ENCODE measurements at regions not wholly inside any gene's neighbourhood (a gene's known extent, or its start where the extent isn't known, plus 50 kb on each side); places are given as distances from the start of the nearest gene placed in this dataset.

- WGBS, 2 experiments (ENCODE audit: extremely low coverage in 1 of 2, insufficient coverage in 1 of 2, insufficient read length in 1 of 2, insufficient replicate concordance in 2 of 2, low coverage in 1 of 2, low lambda C conversion rate in 2 of 2, missing lambda C conversion rate in 1 of 2) = 37% methylated on average over 1 of the region's 1 CpG; no CpG with 5 or more reads in 1 of the 2 experiments
- CTCF ChIA-PET (ENCODE audit: partially characterized antibody) = no interaction called here
- POLR2A ChIA-PET (ENCODE audit: partially characterized antibody) = no interaction called here
Observed at GRCh38 chr6:91480402-91480801, 893.5 kb upstream of the MAP3K7 start.

More at GRCh38 chr6:91480402-91480801, 893.5 kb upstream of the MAP3K7 start:
- Histone ChIP-seq H3K18ac (ENCODE audit: extremely low read depth, low read length) (no peak overlapping the region), H3K36me3 (ENCODE audit: control insufficient read depth in 2 of 4, insufficient read depth in 4 of 4, low read length in 3 of 4) (no peaks in the 10 kb centered on the region), H3K27ac (ENCODE audit: low read depth, low read length) (no peak overlapping the region), H3K23ac (ENCODE audit: insufficient read length) (no peak overlapping the region), H3K23me2 (ENCODE audit: low read depth, low read length) (no peaks in the 10 kb centered on the region), H2BK15ac (ENCODE audit: low read length) (no peak overlapping the region), H3K14ac (ENCODE audit: insufficient read length) (no peak overlapping the region), H2BK5ac (ENCODE audit: low read depth, low read length) (no peak overlapping the region), H3K9ac (replicated peaks in 1 of 4; ENCODE audit: extremely low read depth in 1 of 4, low read depth in 3 of 4, low read length in 3 of 4) (no peak overlapping the region), H2BK120ac (replicated peaks; ENCODE audit: low read depth, low read length) (no peak overlapping the region), H3K4me1 (replicated peaks in 1 of 4; ENCODE audit: control insufficient read depth in 3 of 4, insufficient read depth in 4 of 4, low read length in 3 of 4) (no peaks in the 10 kb centered on the region), H3K56ac (replicated peaks; ENCODE audit: insufficient read length, low read depth, low read length) (no peak overlapping the region), H3K4ac (replicated peaks; ENCODE audit: insufficient read length, low read depth, low read length) (no peak overlapping the region), H2AK5ac (ENCODE audit: low read depth, low read length) (no peak overlapping the region), H3K79me2 (ENCODE audit: control insufficient read depth in 1 of 2, insufficient read depth in 2 of 2, low read length in 2 of 2) (no peaks in the 10 kb centered on the region), H2AFZ (ENCODE audit: low read length) (no peak overlapping the region), H3K4me2 (ENCODE audit: insufficient read depth in 1 of 2, low read depth in 2 of 2, low read length in 2 of 2) (no peak overlapping the region), H2BK12ac (ENCODE audit: low read depth, low read length) (no peak overlapping the region), H4K8ac (ENCODE audit: extremely low read depth, insufficient read depth, low read length) (no peak overlapping the region), H3K4me3 (ENCODE audit: extremely low read depth in 1 of 4, insufficient read depth in 2 of 4, low read depth in 3 of 4, low read length in 4 of 4) (no peak overlapping the region), H2BK20ac (ENCODE audit: low read length) (no peak overlapping the region), H4K91ac (replicated peaks; ENCODE audit: insufficient read length, low read length) (no peak overlapping the region), H4K5ac (ENCODE audit: insufficient read length, low read depth, low read length) (no peak overlapping the region), H3K9me3 (ENCODE audit: insufficient read depth in 2 of 2, low read depth in 1 of 2, low read length in 1 of 2) (no peaks in the 10 kb centered on the region), H3K27me3 (replicated peaks in 1 of 4; ENCODE audit: control insufficient read depth in 3 of 4, extremely low read depth in 1 of 4, insufficient read depth in 3 of 4, low read length in 3 of 4) (no peaks in the 10 kb centered on the region), H3K79me1 (ENCODE audit: low read depth, low read length) (no peaks in the 10 kb centered on the region), H4K20me1 (replicated peaks in 1 of 2; ENCODE audit: control insufficient read depth in 1 of 2, insufficient read depth in 2 of 2, low read length in 2 of 2) (no peaks in the 10 kb centered on the region)
- TF ChIP-seq GTF2F1 (IDR thresholded peaks at IDR 0.05; ENCODE audit: borderline replicate concordance, low read depth, low read length) (no peak), NANOG (IDR thresholded peaks at IDR 0.05; ENCODE audit: insufficient read depth, low read depth, low read length, poor library complexity, severe bottlenecking) (no peak), SIRT6 (IDR thresholded peaks at IDR 0.05; ENCODE audit: low read length) (no peak), NRF1 (IDR thresholded peaks at IDR 0.05; ENCODE audit: low read depth, low read length) (no peak), POLR2AphosphoS5 (IDR thresholded peaks at IDR 0.05; ENCODE audit: low read depth, low read length) (no peak), HDAC2 (IDR thresholded peaks at IDR 0.05; ENCODE audit: borderline replicate concordance in 1 of 2, low read depth in 2 of 2, low read length in 2 of 2) (no peak), GABPA (IDR thresholded peaks at IDR 0.05; ENCODE audit: borderline replicate concordance, insufficient read depth, low read length) (no peak), MAX (IDR thresholded peaks at IDR 0.05) (no peak), SP2 (IDR thresholded peaks at IDR 0.05; ENCODE audit: low read length) (no peak), CBX5 (IDR thresholded peaks at IDR 0.05; ENCODE audit: low read depth, low read length) (no peak), ZNF274 (IDR thresholded peaks at IDR 0.05; ENCODE audit: borderline replicate concordance, extremely low read depth, low read length) (no peak), RAD21 (IDR thresholded peaks at IDR 0.05 in 1 of 2, conservative IDR thresholded peaks at IDR 0.05 in 1 of 2; ENCODE audit: low read depth in 2 of 2, low read length in 2 of 2) (no peak), PHF8 (conservative IDR thresholded peaks at IDR 0.05; ENCODE audit: low read depth, low read length) (no peak), HDAC6 (IDR thresholded peaks at IDR 0.05; ENCODE audit: low read depth, low read length) (no peak), SIN3A (conservative IDR thresholded peaks at IDR 0.05 in 1 of 2, IDR thresholded peaks at IDR 0.05 in 1 of 2; ENCODE audit: low read depth in 1 of 2, low read length in 2 of 2) (no peak)
- DNase-seq (ENCODE audit: low read depth in 1 of 2, low spot score in 2 of 2) (no peak), FAIRE-seq (no peak)

Data from H1 (cell line).